Activated CD8-positive, alpha-beta T cell treated with anti-CD3 and anti-CD28 coated beads for 36 hours (primary cell): ENCODE measurements at regions not wholly inside any gene's neighbourhood (a gene's known extent, or its start where the extent isn't known, plus 50 kb on each side); places are given as distances from the start of the nearest gene placed in this dataset.
"Not testable (repeated sequence)": the region's sequence is repeated elsewhere in the genome, so short reads cannot be mapped to it uniquely, and the experiment has no call there.

Experiments
- ATAC-seq: fragments of 200-7000 bp; cut with Tn5 transposase; one replicate; pipeline ENCODE4 v1.10.0; 2021; ENCODE audit warnings: mild to moderate bottlenecking, moderate library complexity
- CTCF ChIA-PET: fragments of 350-600 bp; sonication (Branson Sonifier 250); formaldehyde crosslinking; loops from one replicate; lab custom pipeline; 2021; ENCODE audit warnings: antibody characterized with exemption; lab: Charles Lee
- POLR2A ChIA-PET: fragments of 350-600 bp; sonication (Branson Sonifier 250); formaldehyde crosslinking; loops from one replicate; lab custom pipeline; 2021; ENCODE audit warnings: antibody characterized with exemption; lab: Charles Lee
- DNase-seq: peaks from one replicate; pipeline ENCODE4 v3.0.0-alpha.2; 2020
- H3K27ac Mint-ChIP-seq: one replicate; pipeline ENCODE4 v1.8.0; 2021; ENCODE audit warnings: mild to moderate bottlenecking, mixed read lengths
- H3K27me3 Mint-ChIP-seq: one replicate; pipeline ENCODE4 v1.8.0; 2021; ENCODE audit warnings: mixed read lengths
- H3K36me3 Mint-ChIP-seq: one replicate; pipeline ENCODE4 v1.8.0; 2021; ENCODE audit warnings: low read depth, mixed read lengths
- H3K4me1 Mint-ChIP-seq: one replicate; pipeline ENCODE4 v1.8.0; 2021; ENCODE audit warnings: low read depth, mixed read lengths
- H3K4me3 Mint-ChIP-seq: one replicate; pipeline ENCODE4 v1.8.0; 2021; ENCODE audit warnings: mild to moderate bottlenecking, moderate library complexity, mixed read lengths
- H3K9me3 Mint-ChIP-seq: one replicate; pipeline ENCODE4 v1.8.0; 2021; ENCODE audit warnings: mixed read lengths
- intact Hi-C: fragments of 100-400 bp; cut with micrococcal nuclease; formaldehyde crosslinking; loops from one replicate; pipeline ENCODE4 v1.10.0; 2022
- TF ChIP-seq, protein P1 (sequence below): fragments of 200-600 bp; IDR thresholded peaks from one replicate; pipeline ENCODE4 v1.8.0; 2022; ENCODE audit warnings: antibody characterized with exemption, mild to moderate bottlenecking

DNA sequence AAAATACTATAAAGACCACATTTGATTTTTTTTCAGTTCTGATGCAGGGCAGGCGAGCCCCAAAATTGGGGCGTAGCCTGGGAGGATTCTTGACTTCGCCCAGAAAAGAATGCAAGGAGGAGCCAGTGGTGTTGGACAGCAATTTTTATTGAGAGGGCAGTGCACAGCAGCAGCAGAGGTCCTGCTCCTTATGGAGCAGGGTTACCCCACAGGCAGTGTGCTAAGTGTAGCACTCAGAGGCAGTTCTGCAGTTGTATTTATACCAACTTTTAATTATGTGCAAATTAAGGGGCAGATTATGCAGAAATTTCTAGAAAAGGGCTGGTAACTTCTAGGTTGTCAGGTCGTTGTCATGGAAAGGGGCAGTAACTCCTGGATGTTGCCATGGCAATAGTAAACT lies 69.9 kb downstream of the GASK1B start:
- no peak for DNase-seq
- ChIA-PET CTCF (no interaction called here), POLR2A (no interaction called here)
- Mint-ChIP-seq H3K27me3 (no peaks in the 10 kb centered on the region), H3K4me3 (no peak overlapping the region), H3K9me3 (no peaks in the 10 kb centered on the region), H3K36me3 (no peaks in the 10 kb centered on the region), H3K27ac (no peak overlapping the region), H3K4me1 (no peaks in the 10 kb centered on the region)
- TF ChIP-seq, protein P1, sequence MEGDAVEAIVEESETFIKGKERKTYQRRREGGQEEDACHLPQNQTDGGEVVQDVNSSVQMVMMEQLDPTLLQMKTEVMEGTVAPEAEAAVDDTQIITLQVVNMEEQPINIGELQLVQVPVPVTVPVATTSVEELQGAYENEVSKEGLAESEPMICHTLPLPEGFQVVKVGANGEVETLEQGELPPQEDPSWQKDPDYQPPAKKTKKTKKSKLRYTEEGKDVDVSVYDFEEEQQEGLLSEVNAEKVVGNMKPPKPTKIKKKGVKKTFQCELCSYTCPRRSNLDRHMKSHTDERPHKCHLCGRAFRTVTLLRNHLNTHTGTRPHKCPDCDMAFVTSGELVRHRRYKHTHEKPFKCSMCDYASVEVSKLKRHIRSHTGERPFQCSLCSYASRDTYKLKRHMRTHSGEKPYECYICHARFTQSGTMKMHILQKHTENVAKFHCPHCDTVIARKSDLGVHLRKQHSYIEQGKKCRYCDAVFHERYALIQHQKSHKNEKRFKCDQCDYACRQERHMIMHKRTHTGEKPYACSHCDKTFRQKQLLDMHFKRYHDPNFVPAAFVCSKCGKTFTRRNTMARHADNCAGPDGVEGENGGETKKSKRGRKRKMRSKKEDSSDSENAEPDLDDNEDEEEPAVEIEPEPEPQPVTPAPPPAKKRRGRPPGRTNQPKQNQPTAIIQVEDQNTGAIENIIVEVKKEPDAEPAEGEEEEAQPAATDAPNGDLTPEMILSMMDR, result no peak
- intact Hi-C loops, result no loop called here
- ATAC-seq, result no peak

DNA sequence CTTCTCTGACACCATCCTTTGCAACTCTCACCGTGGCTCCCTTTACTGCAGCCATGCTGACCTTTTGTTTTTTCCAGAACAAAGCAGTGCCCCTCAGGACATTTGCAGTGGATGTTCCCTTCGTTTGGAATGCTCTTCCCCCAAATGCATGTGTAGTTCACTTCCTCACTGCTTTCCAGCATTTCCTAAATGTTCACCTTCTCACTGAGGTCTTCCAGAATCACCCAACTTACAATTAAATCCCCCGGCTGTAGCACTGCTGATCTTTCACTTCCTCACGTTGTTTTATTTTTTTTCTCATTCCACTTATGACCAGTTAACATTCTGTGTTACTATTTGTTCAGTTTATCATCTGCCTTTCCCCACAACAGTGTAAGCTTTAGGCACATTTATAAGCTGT lies 73.1 kb downstream of the GASK1B start:
- intact Hi-C loops, result no loop called here
- no peaks in the 10 kb centered on the region for H3K36me3 Mint-ChIP-seq

DNA sequence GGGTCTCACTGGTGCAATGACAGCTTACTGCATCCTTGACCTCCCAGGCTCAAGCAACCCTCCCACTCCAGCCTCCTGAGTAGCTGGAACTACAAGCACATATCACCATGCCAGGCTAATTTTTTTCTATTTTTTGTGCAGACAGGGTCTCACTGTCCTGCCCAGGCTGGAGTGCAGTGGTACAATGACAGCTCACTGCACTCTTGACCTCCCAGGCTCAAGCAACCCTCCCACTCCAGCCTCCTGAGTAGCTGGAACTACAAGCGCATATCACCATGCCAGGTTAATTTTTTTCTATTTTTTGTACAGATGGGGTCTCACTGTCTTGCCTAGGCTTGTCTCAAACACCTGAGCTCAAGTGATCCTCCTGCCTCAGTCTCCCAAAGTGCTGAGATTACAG lies 74.0 kb downstream of the GASK1B start:
- CTCF ChIA-PET, result no interaction called here
- TF ChIP-seq, protein P1, result no peak
- Mint-ChIP-seq H3K9me3 (no peaks in the 10 kb centered on the region), H3K4me3 (no peak overlapping the region), H3K4me1 (no peaks in the 10 kb centered on the region), H3K27me3 (no peaks in the 10 kb centered on the region), H3K27ac (no peak overlapping the region), H3K36me3 (no peaks in the 10 kb centered on the region)
- DNase-seq (no peak), ATAC-seq (no peak)
- intact Hi-C loops, result no loop called here
- POLR2A ChIA-PET, result no interaction called here

More for the DNA sequence above, 73.1 kb downstream of the GASK1B start:
- H3K27ac Mint-ChIP-seq, result no peak overlapping the region
- no peak for DNase-seq
- no peaks in the 10 kb centered on the region for H3K9me3 Mint-ChIP-seq
- H3K27me3 Mint-ChIP-seq, result no peaks in the 10 kb centered on the region
- ChIA-PET CTCF (interaction anchor here (1.3 kb wide), 1 partner anchor 9 kb away, joined by 3 read pairs; no protein-coding TSS in a partner anchor), POLR2A (no interaction called here)
- H3K4me3 Mint-ChIP-seq, result no peak overlapping the region
- TF ChIP-seq, protein P1, result no peak
- no peak for ATAC-seq
- H3K4me1 Mint-ChIP-seq, result no peaks in the 10 kb centered on the region

DNA sequence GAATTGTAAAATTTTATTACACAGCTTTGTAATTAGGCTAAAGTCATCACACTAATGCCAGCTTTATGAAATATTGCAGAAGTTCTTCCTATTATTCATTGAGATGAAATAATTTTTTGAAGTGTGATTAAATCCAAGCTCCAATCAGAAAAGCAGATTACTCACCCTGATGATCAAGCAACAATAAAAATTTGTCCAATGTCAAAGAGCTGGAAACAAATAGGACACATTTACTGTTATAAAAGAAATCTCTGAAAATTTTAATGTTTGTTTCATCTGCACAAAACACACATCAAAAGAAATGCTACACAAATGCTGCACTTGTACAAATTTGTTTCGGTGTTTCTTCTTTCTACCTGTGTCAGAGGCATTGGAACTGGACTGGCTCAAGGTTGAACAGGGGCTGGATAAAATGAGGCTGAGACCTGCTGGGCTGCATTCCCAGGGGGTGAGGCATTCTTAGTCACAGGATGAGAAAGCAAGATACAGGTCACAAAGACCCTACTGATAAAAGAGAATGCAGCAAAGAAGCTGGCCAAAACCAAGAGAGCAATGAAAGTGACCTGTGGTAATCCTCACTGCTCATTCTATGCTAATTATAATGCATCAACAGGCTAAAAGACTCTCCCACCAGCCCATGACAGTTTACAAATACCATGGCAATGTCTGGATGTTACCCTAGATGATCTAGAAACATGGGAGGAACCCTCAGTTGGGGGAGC lies 78.3 kb downstream of the GASK1B start:
- Mint-ChIP-seq H3K27me3 (no peaks in the 10 kb centered on the region), H3K9me3 (peaks cover 2% of the 10 kb centered on the region), H3K4me1 (no peaks in the 10 kb centered on the region), H3K4me3 (no peak overlapping the region), H3K27ac (no peak overlapping the region), H3K36me3 (no peaks in the 10 kb centered on the region)
- TF ChIP-seq, protein P1, result no peak
- DNase-seq, result no peak
- POLR2A ChIA-PET, result no interaction called here
- intact Hi-C loops, result no loop called here
- no peak for ATAC-seq
- CTCF ChIA-PET, result interaction anchor here (1.2 kb wide), 1 partner anchor 61 kb away, joined by 3 read pairs; no protein-coding TSS in a partner anchor

DNA sequence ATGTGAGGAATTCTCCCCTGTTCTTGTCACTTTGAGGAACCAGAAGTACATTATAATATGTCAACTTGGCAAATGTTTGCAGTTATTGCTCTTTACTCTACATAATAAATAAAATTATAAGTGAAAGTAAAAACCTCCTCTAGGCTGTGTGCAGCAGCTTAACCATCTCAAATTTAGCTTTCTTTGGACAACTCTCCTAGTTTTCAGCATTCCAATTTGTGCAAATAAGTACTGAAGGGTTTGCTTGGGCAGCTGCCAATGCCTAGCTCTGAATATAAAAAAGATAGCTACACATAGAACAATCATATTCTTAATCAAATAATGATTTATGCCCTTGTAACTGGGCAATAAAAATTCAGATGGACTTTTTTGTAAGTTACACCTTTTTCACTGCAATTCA lies 82.5 kb downstream of the GASK1B start:
- Mint-ChIP-seq H3K9me3 (peaks cover 2% of the 10 kb centered on the region), H3K27ac (no peak overlapping the region), H3K36me3 (no peaks in the 10 kb centered on the region), H3K27me3 (no peaks in the 10 kb centered on the region), H3K4me1 (no peaks in the 10 kb centered on the region), H3K4me3 (no peak overlapping the region)
- DNase-seq (no peak), ATAC-seq (no peak)
- ChIA-PET CTCF (interaction anchor here (1.3 kb wide), 1 partner anchor 10 kb away, joined by 3 read pairs; no protein-coding TSS in a partner anchor), POLR2A (no interaction called here)
- intact Hi-C loops, result no loop called here
- TF ChIP-seq, protein P1, result no peak

DNA sequence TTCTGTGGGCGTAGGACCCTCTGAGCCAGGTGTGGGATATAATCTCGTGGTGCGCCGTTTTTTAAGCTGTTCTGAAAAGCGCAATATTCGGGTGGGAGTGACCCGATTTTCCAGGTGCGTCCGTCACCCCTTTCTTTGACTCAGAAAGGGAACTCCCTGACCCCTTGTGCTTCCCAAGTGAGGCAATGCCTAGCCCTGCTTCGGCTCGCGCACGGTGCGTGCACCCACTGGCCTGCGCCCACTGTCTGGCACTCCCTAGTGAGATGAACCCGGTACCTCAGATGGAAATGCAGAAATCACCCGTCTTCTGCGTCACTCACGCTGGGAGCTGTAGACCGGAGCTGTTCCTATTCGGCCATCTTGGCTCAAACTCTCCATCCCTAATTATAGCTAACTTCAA lies 82.9 kb downstream of the GASK1B start:
- H3K4me3 Mint-ChIP-seq, H3K4me1 Mint-ChIP-seq, ATAC-seq, H3K36me3 Mint-ChIP-seq, H3K27me3 Mint-ChIP-seq, DNase-seq, H3K27ac Mint-ChIP-seq, POLR2A ChIA-PET, intact Hi-C loops, H3K9me3 Mint-ChIP-seq: not testable (repeated sequence)
- CTCF ChIA-PET, result interaction anchor here (1.3 kb wide), 1 partner anchor 10 kb away, joined by 3 read pairs; no protein-coding TSS in a partner anchor
